OCI-LY1 (cell line): ENCODE measurements at regions not wholly inside any gene's neighbourhood (a gene's known extent, or its start where the extent isn't known, plus 50 kb on each side); places are given as distances from the start of the nearest gene placed in this dataset.

Experiments
- H2AFZ ChIP-seq: fragments of 200-600 bp; sonication (generic), shearing (Covaris generic); 2 replicates; pipeline ENCODE4 v1.6.0; 2014; ENCODE audit warnings: antibody characterized with exemption, mild to moderate bottlenecking, low read length
- H3F3A ChIP-seq: fragments of 200-600 bp; sonication (generic), shearing (Covaris generic); 2 replicates; pipeline ENCODE4 v1.6.0; 2014; ENCODE audit warnings: mild to moderate bottlenecking, antibody characterized with exemption, low read length, moderate library complexity; ENCODE audit not compliant: insufficient read depth
- H3K27ac ChIP-seq: fragments of 200-600 bp; sonication (generic); 2 replicates; pipeline ENCODE4 v1.5.1; 2014; ENCODE audit warnings: low read length, mixed run types, mild to moderate bottlenecking, low read depth; ENCODE audit not compliant: poor library complexity, severe bottlenecking
- H3K27me3 ChIP-seq: fragments of 200-600 bp; sonication (generic); 2 replicates; pipeline ENCODE4 v1.6.0; 2014; ENCODE audit warnings: antibody characterized with exemption, mild to moderate bottlenecking, low read length, moderate library complexity; ENCODE audit not compliant: insufficient read depth
- H3K36me3 ChIP-seq: fragments of 200-600 bp; sonication (generic); 2 replicates; pipeline ENCODE4 v1.6.1; 2014; ENCODE audit warnings: mild to moderate bottlenecking, antibody characterized with exemption, low read length, moderate library complexity, mixed read lengths; ENCODE audit not compliant: insufficient read depth
- H3K4me1 ChIP-seq: fragments of 200-600 bp; sonication (generic); 2 replicates; pipeline ENCODE4 v1.5.1; 2014; ENCODE audit warnings: mild to moderate bottlenecking, low read length, moderate library complexity; ENCODE audit not compliant: insufficient read depth, severe bottlenecking
- H3K4me2 ChIP-seq: fragments of 200-600 bp; sonication (generic), shearing (Covaris generic); 2 replicates; pipeline ENCODE4 v1.6.1; 2014; ENCODE audit warnings: low read length
- H3K4me3 ChIP-seq: fragments of 200-600 bp; sonication (generic); 2 replicates; pipeline ENCODE4 v1.5.1; 2014; ENCODE audit warnings: low read length, low read depth, mild to moderate bottlenecking, mixed read lengths; ENCODE audit not compliant: poor library complexity, severe bottlenecking
- H3K79me2 ChIP-seq: fragments of 200-600 bp; shearing (Covaris generic); 2 replicates; pipeline ENCODE4 v1.6.1; 2016; ENCODE audit warnings: mixed run types, low read length, mixed read lengths; ENCODE audit not compliant: insufficient read depth
- H3K9ac ChIP-seq: fragments of 200-600 bp; sonication (generic), shearing (Covaris generic); 2 replicates; pipeline ENCODE4 v1.6.1; 2014; ENCODE audit warnings: mild to moderate bottlenecking, low read length, mixed read lengths
- H3K9me2 ChIP-seq: fragments of 200-600 bp; sonication (generic), shearing (Covaris generic); 2 replicates; pipeline ENCODE4 v1.6.1; 2014; ENCODE audit warnings: low read depth, mild to moderate bottlenecking, low read length, mixed read lengths
- H3K9me3 ChIP-seq: fragments of 200-600 bp; shearing (Covaris generic); 2 replicates; pipeline ENCODE4 v1.6.1; 2014; ENCODE audit warnings: low read length, mixed read lengths
- H4K20me1 ChIP-seq: fragments of 200-600 bp; sonication (generic), shearing (Covaris generic); 2 replicates; pipeline ENCODE4 v1.6.0; 2016; ENCODE audit warnings: mild to moderate bottlenecking, low read length; ENCODE audit not compliant: insufficient read depth
- EZH2 ChIP-seq: fragments of 200-600 bp; sonication (generic), shearing (Covaris generic); IDR thresholded peaks from 2 replicates; pipeline ENCODE4 v1.8.0; 2017; ENCODE audit warnings: borderline replicate concordance, mixed run types, mild to moderate bottlenecking, antibody characterized with exemption, low read length, moderate library complexity, mixed read lengths
- TF ChIP-seq, protein P1 (sequence below): fragments of 200-600 bp; sonication (generic), shearing (Covaris generic); IDR thresholded peaks from 2 replicates; pipeline ENCODE4 v1.5.1; 2017; ENCODE audit warnings: mild to moderate bottlenecking, antibody characterized with exemption, low read length, moderate library complexity, mixed read lengths

DNA sequence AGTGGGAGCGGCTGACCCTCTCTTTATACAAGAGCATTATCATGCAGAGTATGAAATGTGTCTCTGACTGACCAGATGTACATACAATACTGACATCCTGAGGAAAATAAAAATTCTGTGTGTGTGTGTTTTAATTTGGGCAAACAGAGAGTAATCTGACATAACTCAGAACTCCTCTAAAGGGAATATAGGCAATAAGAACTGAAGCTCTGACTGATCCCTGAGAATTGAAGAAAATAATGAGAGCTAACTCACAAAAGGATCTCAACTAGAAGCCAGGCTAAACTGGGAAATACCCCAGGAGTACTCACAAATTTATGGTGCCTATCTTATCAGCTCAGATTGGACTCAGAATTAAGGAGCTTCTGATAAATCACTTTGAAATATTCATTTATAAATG lies 539.9 kb downstream of the OLFM4 start:
- H3K4me3 ChIP-seq, result no peak overlapping the region
- H3K9ac ChIP-seq, result no peak overlapping the region
- H3K27ac ChIP-seq, result no peak overlapping the region
- TF ChIP-seq, protein P1, sequence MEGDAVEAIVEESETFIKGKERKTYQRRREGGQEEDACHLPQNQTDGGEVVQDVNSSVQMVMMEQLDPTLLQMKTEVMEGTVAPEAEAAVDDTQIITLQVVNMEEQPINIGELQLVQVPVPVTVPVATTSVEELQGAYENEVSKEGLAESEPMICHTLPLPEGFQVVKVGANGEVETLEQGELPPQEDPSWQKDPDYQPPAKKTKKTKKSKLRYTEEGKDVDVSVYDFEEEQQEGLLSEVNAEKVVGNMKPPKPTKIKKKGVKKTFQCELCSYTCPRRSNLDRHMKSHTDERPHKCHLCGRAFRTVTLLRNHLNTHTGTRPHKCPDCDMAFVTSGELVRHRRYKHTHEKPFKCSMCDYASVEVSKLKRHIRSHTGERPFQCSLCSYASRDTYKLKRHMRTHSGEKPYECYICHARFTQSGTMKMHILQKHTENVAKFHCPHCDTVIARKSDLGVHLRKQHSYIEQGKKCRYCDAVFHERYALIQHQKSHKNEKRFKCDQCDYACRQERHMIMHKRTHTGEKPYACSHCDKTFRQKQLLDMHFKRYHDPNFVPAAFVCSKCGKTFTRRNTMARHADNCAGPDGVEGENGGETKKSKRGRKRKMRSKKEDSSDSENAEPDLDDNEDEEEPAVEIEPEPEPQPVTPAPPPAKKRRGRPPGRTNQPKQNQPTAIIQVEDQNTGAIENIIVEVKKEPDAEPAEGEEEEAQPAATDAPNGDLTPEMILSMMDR, result no peak
- no peak for TF ChIP-seq EZH2
- no peaks in the 10 kb centered on the region for H3K79me2 ChIP-seq
- H3K27me3 ChIP-seq, result no peaks in the 10 kb centered on the region
- H2AFZ ChIP-seq, result no peak overlapping the region
- no peaks in the 10 kb centered on the region for H3K36me3 ChIP-seq
- H3K4me2 ChIP-seq, result no peak overlapping the region
- H3K9me2 ChIP-seq, result no peaks in the 10 kb centered on the region
- H3F3A ChIP-seq, result no peaks in the 10 kb centered on the region
- H3K4me1 ChIP-seq, result no peaks in the 10 kb centered on the region
- H4K20me1 ChIP-seq, result no peaks in the 10 kb centered on the region
- no peaks in the 10 kb centered on the region for H3K9me3 ChIP-seq

DNA sequence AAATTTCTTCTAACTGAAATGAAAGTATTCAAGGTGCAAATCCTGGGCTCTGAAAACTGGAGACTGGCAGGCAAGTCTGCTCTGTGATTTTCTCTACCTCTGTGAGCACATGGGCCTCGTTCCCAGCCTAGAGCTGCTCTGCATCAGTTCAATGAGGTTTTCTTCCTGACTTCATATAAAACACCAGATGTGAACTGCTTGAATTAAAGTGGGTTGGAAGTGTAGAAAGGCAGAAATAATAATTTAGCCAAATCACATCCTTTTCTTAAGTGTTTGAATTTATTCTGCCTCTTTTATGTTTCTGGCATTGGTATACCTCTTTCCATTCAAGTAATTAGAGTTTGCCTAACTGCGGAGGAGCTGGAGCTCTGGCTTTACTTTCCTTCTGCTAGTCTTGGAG lies 540.8 kb downstream of the OLFM4 start:
- Histone ChIP-seq H3K4me1 (no peaks in the 10 kb centered on the region), H3K4me3 (no peak overlapping the region), H4K20me1 (no peaks in the 10 kb centered on the region), H3K9me3 (no peaks in the 10 kb centered on the region), H3F3A (no peaks in the 10 kb centered on the region), H2AFZ (no peak overlapping the region), H3K79me2 (no peaks in the 10 kb centered on the region), H3K9me2 (no peaks in the 10 kb centered on the region), H3K27me3 (no peaks in the 10 kb centered on the region), H3K36me3 (no peaks in the 10 kb centered on the region), H3K4me2 (no peak overlapping the region), H3K9ac (no peak overlapping the region), H3K27ac (no peak overlapping the region)
- TF ChIP-seq, protein P1, result no peak
- TF ChIP-seq EZH2, result no peak

DNA sequence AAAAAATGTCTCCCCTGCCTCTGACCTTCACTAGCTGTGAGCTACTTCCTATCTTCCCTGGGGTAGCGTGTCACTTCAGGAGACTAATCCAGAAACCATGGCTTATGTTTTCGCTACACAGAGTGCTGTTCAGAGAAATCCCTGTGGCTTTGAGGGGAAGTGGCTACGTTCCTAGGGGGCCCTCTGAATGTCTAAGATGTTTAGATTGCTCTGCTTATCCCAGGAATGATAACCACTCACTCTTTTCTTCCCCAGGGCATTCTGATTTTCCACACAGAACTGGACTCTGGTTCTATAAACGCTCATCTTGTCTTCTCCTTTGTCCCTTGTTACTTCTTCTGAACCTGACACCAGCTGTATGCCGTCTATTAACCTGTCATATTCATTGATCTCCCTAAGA lies 572.5 kb downstream of the OLFM4 start:
- Histone ChIP-seq H3F3A (no peaks in the 10 kb centered on the region), H3K4me1 (no peaks in the 10 kb centered on the region), H3K9ac (no peak overlapping the region), H4K20me1 (no peaks in the 10 kb centered on the region), H3K36me3 (no peaks in the 10 kb centered on the region), H3K4me3 (no peak overlapping the region), H3K79me2 (no peaks in the 10 kb centered on the region), H3K9me3 (no peaks in the 10 kb centered on the region), H3K4me2 (no peak overlapping the region), H3K27ac (no peak overlapping the region), H3K27me3 (no peaks in the 10 kb centered on the region), H3K9me2 (no peaks in the 10 kb centered on the region), H2AFZ (no peak overlapping the region)
- TF ChIP-seq EZH2, result no peak
- TF ChIP-seq, protein P1, result no peak
